ENCODE measurements at regions not wholly inside any gene's neighbourhood (a gene's known extent, or its start where the extent isn't known, plus 50 kb on each side); places are given as distances from the start of the nearest gene placed in this dataset.

GRCh38 chr9:134560206-134560605 is 81.4 kb upstream of the COL5A1 start:
- POLR2A ChIA-PET = no interaction called here
- TF ChIP-seq ZNF384 (IDR thresholded peaks at IDR 0.05) (no peak), HDGF (IDR thresholded peaks at IDR 0.05; ENCODE audit: borderline replicate concordance) (no peak), FOXM1 (IDR thresholded peaks at IDR 0.05; ENCODE audit: borderline replicate concordance) (no peak), FOXK2 (IDR thresholded peaks at IDR 0.05) (no peak), L3MBTL2 (conservative IDR thresholded peaks at IDR 0.05) (no peak), LEF1 (IDR thresholded peaks at IDR 0.05; ENCODE audit: borderline replicate concordance) (no peak), TARDBP (IDR thresholded peaks at IDR 0.05) (no peak), FOXA1 (IDR thresholded peaks at IDR 0.05) (no peak), CTBP1 (IDR thresholded peaks at IDR 0.05; ENCODE audit: borderline replicate concordance) (no peak), ARNT (IDR thresholded peaks at IDR 0.05) (no peak), SUZ12 (IDR thresholded peaks at IDR 0.05) (no peak), ELF4 (IDR thresholded peaks at IDR 0.05) (no peak), BHLHE40 (IDR thresholded peaks at IDR 0.05; ENCODE audit: borderline replicate concordance) (no peak)
- TF ChIP-seq, protein P1, sequence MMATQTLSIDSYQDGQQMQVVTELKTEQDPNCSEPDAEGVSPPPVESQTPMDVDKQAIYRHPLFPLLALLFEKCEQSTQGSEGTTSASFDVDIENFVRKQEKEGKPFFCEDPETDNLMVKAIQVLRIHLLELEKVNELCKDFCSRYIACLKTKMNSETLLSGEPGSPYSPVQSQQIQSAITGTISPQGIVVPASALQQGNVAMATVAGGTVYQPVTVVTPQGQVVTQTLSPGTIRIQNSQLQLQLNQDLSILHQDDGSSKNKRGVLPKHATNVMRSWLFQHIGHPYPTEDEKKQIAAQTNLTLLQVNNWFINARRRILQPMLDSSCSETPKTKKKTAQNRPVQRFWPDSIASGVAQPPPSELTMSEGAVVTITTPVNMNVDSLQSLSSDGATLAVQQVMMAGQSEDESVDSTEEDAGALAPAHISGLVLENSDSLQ (IDR thresholded peaks at IDR 0.05) = no peak
- CTCF ChIA-PET = no interaction called here
- no peak for DNase-seq (ENCODE audit: extremely low spot score)

GRCh38 chr9:134560654-134561053 is 80.9 kb upstream of the COL5A1 start:
- no peak for DNase-seq (ENCODE audit: extremely low spot score)
- CTCF ChIA-PET = no interaction called here
- TF ChIP-seq HDGF (IDR thresholded peaks at IDR 0.05; ENCODE audit: borderline replicate concordance) = no peak
- TF ChIP-seq BHLHE40 (IDR thresholded peaks at IDR 0.05; ENCODE audit: borderline replicate concordance) = no peak
- TF ChIP-seq SP1 (IDR thresholded peaks at IDR 0.05) = no peak
- no peak for TF ChIP-seq ELF4 (IDR thresholded peaks at IDR 0.05)
- TF ChIP-seq ZNF384 (IDR thresholded peaks at IDR 0.05) = no peak
- no peak for TF ChIP-seq FOXK2 (IDR thresholded peaks at IDR 0.05)
- no peak for TF ChIP-seq LEF1 (IDR thresholded peaks at IDR 0.05; ENCODE audit: borderline replicate concordance)
- TF ChIP-seq CTBP1 (IDR thresholded peaks at IDR 0.05; ENCODE audit: borderline replicate concordance) = no peak
- POLR2A ChIA-PET = no interaction called here

- ChIA-PET CTCF (no interaction called here), POLR2A (no interaction called here)
- TF ChIP-seq, protein P1 (IDR thresholded peaks at IDR 0.05) = no peak
- TF ChIP-seq SUZ12 (IDR thresholded peaks at IDR 0.05) (no peak), FOXA1 (IDR thresholded peaks at IDR 0.05) (no peak), L3MBTL2 (conservative IDR thresholded peaks at IDR 0.05) (no peak), CTBP1 (IDR thresholded peaks at IDR 0.05; ENCODE audit: borderline replicate concordance) (no peak), ELF4 (IDR thresholded peaks at IDR 0.05) (no peak), HDGF (IDR thresholded peaks at IDR 0.05; ENCODE audit: borderline replicate concordance) (no peak), FOXM1 (IDR thresholded peaks at IDR 0.05; ENCODE audit: borderline replicate concordance) (no peak), ZNF384 (IDR thresholded peaks at IDR 0.05) (no peak)
- no peak for DNase-seq (ENCODE audit: extremely low spot score)
Observed at GRCh38 chr9:134561427-134562145, 80.0 kb upstream of the COL5A1 start.

GRCh38 chr9:134562146-134562849 is 79.3 kb upstream of the COL5A1 start:
- CTCF ChIA-PET = no interaction called here
- TF ChIP-seq, protein P1 (IDR thresholded peaks at IDR 0.05) = no peak
- no peak for TF ChIP-seq SP1 (IDR thresholded peaks at IDR 0.05)
- no peak for TF ChIP-seq ELF4 (IDR thresholded peaks at IDR 0.05)
- TF ChIP-seq FOXK2 (IDR thresholded peaks at IDR 0.05) = no peak
- no peak for TF ChIP-seq FOXA1 (IDR thresholded peaks at IDR 0.05)
- TF ChIP-seq NFRKB (IDR thresholded peaks at IDR 0.05) = no peak
- TF ChIP-seq FOXM1 (IDR thresholded peaks at IDR 0.05; ENCODE audit: borderline replicate concordance) = no peak
- TF ChIP-seq BHLHE40 (IDR thresholded peaks at IDR 0.05; ENCODE audit: borderline replicate concordance) = no peak
- TF ChIP-seq ZNF384 (IDR thresholded peaks at IDR 0.05) = no peak

DNA sequence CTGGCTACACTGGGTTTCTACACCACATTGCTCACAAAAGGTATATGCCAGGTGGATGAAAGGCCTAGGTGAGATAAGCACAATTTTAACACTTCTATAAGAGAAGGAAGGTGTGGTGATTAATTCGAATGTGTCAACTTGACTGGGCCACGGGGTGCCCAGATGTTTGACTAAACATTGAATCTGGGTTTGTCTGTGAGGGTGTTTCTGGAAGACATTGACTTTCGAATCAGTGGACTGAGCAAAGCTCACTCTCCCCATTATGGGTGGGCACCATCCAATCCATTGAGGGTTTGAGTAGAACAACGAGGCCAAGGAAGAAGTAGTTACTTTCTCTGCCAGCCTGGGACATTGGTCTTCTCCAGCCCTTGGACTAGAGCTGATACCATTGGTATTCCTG is 78.2 kb upstream of the COL5A1 start:
- POLR2A ChIA-PET = no interaction called here
- CTCF ChIA-PET = no interaction called here
- no peak for DNase-seq (ENCODE audit: extremely low spot score)
- TF ChIP-seq LEF1 (IDR thresholded peaks at IDR 0.05; ENCODE audit: borderline replicate concordance) (no peak), TARDBP (IDR thresholded peaks at IDR 0.05) (no peak), HDGF (IDR thresholded peaks at IDR 0.05; ENCODE audit: borderline replicate concordance) (no peak), L3MBTL2 (conservative IDR thresholded peaks at IDR 0.05) (no peak), FOXK2 (IDR thresholded peaks at IDR 0.05) (no peak), FOXA1 (IDR thresholded peaks at IDR 0.05) (no peak), SP1 (IDR thresholded peaks at IDR 0.05) (no peak), ELF4 (IDR thresholded peaks at IDR 0.05) (no peak), NFRKB (IDR thresholded peaks at IDR 0.05) (no peak), ZNF384 (IDR thresholded peaks at IDR 0.05) (no peak), BHLHE40 (IDR thresholded peaks at IDR 0.05; ENCODE audit: borderline replicate concordance) (no peak), FOXM1 (IDR thresholded peaks at IDR 0.05; ENCODE audit: borderline replicate concordance) (no peak)
- TF ChIP-seq, protein P1 (IDR thresholded peaks at IDR 0.05) = no peak

More at GRCh38 chr9:134562146-134562849, 79.3 kb upstream of the COL5A1 start:
- POLR2A ChIA-PET = no interaction called here
- DNase-seq (ENCODE audit: extremely low spot score) = no peak
